GM13977 (cell line): ENCODE measurements at regions not wholly inside any gene's neighbourhood (a gene's known extent, or its start where the extent isn't known, plus 50 kb on each side); places are given as distances from the start of the nearest gene placed in this dataset.

ENCODE experiments used
- DNase-seq: peaks from one replicate; pipeline ENCODE4 v3.0.0; 2012; ENCODE audit warnings: low spot score
- CTCF ChIP-seq: IDR thresholded peaks from 2 replicates; pipeline ENCODE4 v1.5.1; 2012; ENCODE audit warnings: mild to moderate bottlenecking, control low read depth; ENCODE audit not compliant: insufficient read depth; ENCODE audit errors: extremely low read depth, missing control alignments
- in situ Hi-C: fragments of 300-500 bp; cut with MboI; formaldehyde crosslinking; loops from one replicate; pipeline ENCODE4 v1.12.0; 2022; ENCODE audit warnings: low sequenced_read_pairs, low pct_unique_long_range_greater_than_20kb, mixed read lengths, inconsistent platforms; ENCODE audit not compliant: unreplicated experiment

DNA sequence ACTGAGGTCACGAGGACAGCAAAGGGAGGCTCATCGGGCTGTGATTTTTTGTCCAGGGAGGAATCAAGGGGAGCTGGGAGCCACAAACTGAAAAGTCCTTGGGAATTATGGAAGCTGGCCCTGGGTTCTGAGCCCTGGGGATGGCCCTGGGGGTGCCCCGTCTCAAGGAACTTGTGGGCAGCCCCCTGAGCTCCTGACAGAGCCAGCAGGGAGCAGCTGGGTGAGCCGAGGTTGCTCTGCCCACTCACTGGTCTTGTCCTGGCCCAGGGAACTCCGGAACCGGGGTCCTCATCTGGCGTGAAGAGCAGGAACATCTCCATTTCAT lies 61.3 kb upstream of the HDAC4 start:
- no peak for DNase-seq
- TF ChIP-seq CTCF, result no peak
- in situ Hi-C loops, result no loop called here

GRCh38 chr2:239461291-239462190 lies 60.7 kb upstream of the HDAC4 start:
- no peak for TF ChIP-seq CTCF
- DNase-seq, result no peak
- in situ Hi-C loops, result no loop called here

GRCh38 chr2:239460780-239461179 lies 60.0 kb upstream of the HDAC4 start:
- in situ Hi-C loops, result no loop called here
- no peak for DNase-seq
- no peak for TF ChIP-seq CTCF

- in situ Hi-C loops, result no loop called here
- TF ChIP-seq CTCF, result no peak
- DNase-seq, result no peak
These were observed 58.8 kb upstream of the HDAC4 start for GRCh38 chr2:239459606-239460005.

DNA sequence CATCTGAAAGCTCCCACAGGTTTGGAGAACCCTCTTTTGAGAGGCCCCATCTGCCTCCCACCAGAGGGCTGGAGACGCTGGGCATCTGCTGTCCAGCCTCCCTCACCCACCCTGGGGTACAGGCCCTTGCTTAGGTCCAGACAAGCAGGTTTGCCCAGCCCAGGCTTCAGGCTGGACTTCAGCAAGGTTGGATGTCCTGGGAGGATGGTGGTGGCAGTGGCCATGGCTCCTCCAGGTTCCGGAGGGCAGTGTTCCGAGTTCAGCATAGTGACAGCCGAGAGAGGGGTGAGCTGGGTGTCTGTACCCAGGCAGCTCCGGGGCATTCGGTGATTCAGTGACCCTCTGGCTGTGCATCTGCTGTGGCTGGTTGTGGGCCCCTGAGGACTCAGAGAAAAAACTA lies 58.2 kb upstream of the HDAC4 start:
- DNase-seq, result no peak
- no peak for TF ChIP-seq CTCF
- in situ Hi-C loops, result no loop called here

GRCh38 chr2:239457586-239458445 lies 57.0 kb upstream of the HDAC4 start:
- no peak for TF ChIP-seq CTCF
- no peak for DNase-seq
- in situ Hi-C loops, result no loop called here
